GM23338 (cell line): ENCODE measurements at regions not wholly inside any gene's neighbourhood (a gene's known extent, or its start where the extent isn't known, plus 50 kb on each side); places are given as distances from the start of the nearest gene placed in this dataset.
A peak's percentile ranks its signal among the peaks of the same experiment; 100 is the strongest.

ENCODE experiments used
- ATAC-seq: fragments of 200-7000 bp; cut with Tn5 transposase; 3 replicates; pipeline ENCODE4 v1.9.1; 2020
- DNase-seq: peaks from one replicate; pipeline ENCODE4 v3.0.0-alpha.2; 2015; ENCODE audit warnings: low spot score
- H2AFZ ChIP-seq: fragments of 200-600 bp; sonication (generic); 2 replicates; pipeline ENCODE4 v1.8.0; 2016; ENCODE audit warnings: antibody characterized with exemption, mild to moderate bottlenecking, moderate library complexity
- H3F3A ChIP-seq: fragments of 200-600 bp; sonication (generic); replicated peaks from 2 replicates; pipeline ENCODE4 v1.8.0; 2017; ENCODE audit warnings: antibody characterized with exemption, mixed run types, low read depth
- H3K27ac ChIP-seq: fragments of 200-600 bp; sonication (generic); 2 replicates; pipeline ENCODE4 v1.6.1; 2016; ENCODE audit warnings: low read depth
- H3K27me3 ChIP-seq: fragments of 200-600 bp; sonication (generic); 2 replicates; pipeline ENCODE4 v1.8.0; 2016; ENCODE audit warnings: mild to moderate bottlenecking, mixed run types, moderate library complexity; ENCODE audit not compliant: insufficient read depth
- H3K36me3 ChIP-seq: fragments of 200-600 bp; sonication (generic); 2 replicates; pipeline ENCODE4 v1.8.0; 2016; ENCODE audit warnings: mild to moderate bottlenecking; ENCODE audit not compliant: insufficient read depth
- H3K4me1 ChIP-seq: fragments of 200-600 bp; sonication (generic); 2 replicates; pipeline ENCODE4 v1.8.0; 2016; ENCODE audit warnings: mild to moderate bottlenecking, moderate library complexity; ENCODE audit not compliant: insufficient read depth
- H3K4me2 ChIP-seq: fragments of 200-600 bp; sonication (generic); 2 replicates; pipeline ENCODE4 v1.7.1; 2017; ENCODE audit warnings: mixed run types
- H3K4me3 ChIP-seq: fragments of 200-600 bp; sonication (generic); 2 replicates; pipeline ENCODE4 v1.6.1; 2016; ENCODE audit warnings: mixed run types
- H3K79me2 ChIP-seq: fragments of 200-600 bp; sonication (generic); replicated peaks from 2 replicates; pipeline ENCODE4 v1.8.0; 2017; ENCODE audit warnings: mild to moderate bottlenecking; ENCODE audit not compliant: insufficient read depth
- H3K9me2 ChIP-seq: fragments of 200-600 bp; sonication (generic); 2 replicates; pipeline ENCODE4 v1.8.0; 2017; ENCODE audit not compliant: insufficient read depth
- H4K20me1 ChIP-seq: fragments of 200-600 bp; sonication (generic); replicated peaks from 2 replicates; pipeline ENCODE4 v1.8.0; 2017; ENCODE audit warnings: mild to moderate bottlenecking; ENCODE audit not compliant: insufficient read depth
- H3K27ac Mint-ChIP-seq: 2 replicates; pipeline ENCODE4 v1.8.0; 2020; ENCODE audit warnings: inconsistent platforms, mild to moderate bottlenecking, moderate library complexity, mixed read lengths
- H3K27me3 Mint-ChIP-seq: 3 replicates; pipeline ENCODE4 v1.8.0; 2022; ENCODE audit warnings: low read depth, mild to moderate bottlenecking, moderate library complexity, mixed read lengths, inconsistent platforms; ENCODE audit not compliant: insufficient read depth, poor library complexity
- H3K36me3 Mint-ChIP-seq: 3 replicates; pipeline ENCODE4 v1.8.0; 2021; ENCODE audit warnings: low read depth, mild to moderate bottlenecking, inconsistent platforms, moderate library complexity, mixed read lengths
- H3K4me1 Mint-ChIP-seq: 3 replicates; pipeline ENCODE4 v1.8.0; 2020; ENCODE audit warnings: mild to moderate bottlenecking, inconsistent platforms, mixed read lengths
- H3K4me3 Mint-ChIP-seq: 3 replicates; pipeline ENCODE4 v1.8.0; 2021; ENCODE audit warnings: moderate library complexity, mild to moderate bottlenecking, inconsistent platforms, mixed read lengths
- H3K9me3 Mint-ChIP-seq: 3 replicates; pipeline ENCODE4 v1.8.0; 2020; ENCODE audit warnings: moderate library complexity, mild to moderate bottlenecking, inconsistent platforms, mixed read lengths
- CREB1 ChIP-seq: fragments of 250-450 bp; sonication (Bioruptor Pico); IDR thresholded peaks from 2 replicates; pipeline ENCODE4 v1.5.0; 2020; ENCODE audit warnings: low read depth, mild to moderate bottlenecking, moderate library complexity
- EZH2 ChIP-seq: fragments of 200-600 bp; sonication (generic); IDR thresholded peaks from one replicate; pipeline ENCODE4 v1.8.0; 2017; ENCODE audit warnings: antibody characterized with exemption, mild to moderate bottlenecking, low read depth; ENCODE audit not compliant: unreplicated experiment
- EZH2phosphoT487 ChIP-seq: fragments of 200-600 bp; sonication (generic); IDR thresholded peaks from one replicate; pipeline ENCODE4 v1.8.1; 2018; ENCODE audit warnings: antibody characterized with exemption; ENCODE audit not compliant: unreplicated experiment
- JUNB ChIP-seq: IDR thresholded peaks from one replicate; pipeline ENCODE4 v1.6.1; 2016; ENCODE audit warnings: antibody characterized with exemption; ENCODE audit not compliant: unreplicated experiment
- NANOG ChIP-seq: IDR thresholded peaks from 2 replicates; pipeline ENCODE4 v1.6.1; 2016; ENCODE audit warnings: antibody characterized with exemption, borderline replicate concordance
- POLR2AphosphoS5 ChIP-seq: IDR thresholded peaks from 2 replicates; pipeline ENCODE4 v1.6.1; 2016; ENCODE audit warnings: antibody characterized with exemption, low read depth
- STAT1 ChIP-seq: IDR thresholded peaks from one replicate; pipeline ENCODE4 v1.6.1; 2016; ENCODE audit warnings: antibody characterized with exemption; ENCODE audit not compliant: unreplicated experiment
- ZNF114 ChIP-seq: fragments of 250-450 bp; sonication (Bioruptor Pico); IDR thresholded peaks from 2 replicates; pipeline ENCODE4 v1.5.0; 2020; ENCODE audit warnings: mild to moderate bottlenecking, moderate library complexity
- ZNF331 ChIP-seq: fragments of 250-450 bp; sonication (Bioruptor Pico); IDR thresholded peaks from 2 replicates; pipeline ENCODE4 v1.5.0; 2020; ENCODE audit warnings: low read depth, mild to moderate bottlenecking, moderate library complexity
- TF ChIP-seq, protein P1 (sequence below), 2 experiments: fragments of 200-600 bp in 1 of 2; sonication (generic) in 1 of 2; conservative IDR thresholded peaks; 2 replicates each; pipeline versions ENCODE4 v1.5.1 to v1.6.1; 2016 to 2017; ENCODE audit warnings: antibody characterized with exemption in 2 of 2, low read depth in 2 of 2, mild to moderate bottlenecking in 2 of 2, moderate library complexity in 1 of 2
- TF ChIP-seq, protein P2 (sequence below): fragments of 250-450 bp; sonication (Bioruptor Pico); IDR thresholded peaks from 2 replicates; pipeline ENCODE4 v1.5.0; 2020; ENCODE audit warnings: mild to moderate bottlenecking, moderate library complexity
- TF ChIP-seq, protein P3 (sequence below): IDR thresholded peaks from 2 replicates; pipeline ENCODE4 v1.6.1; 2016; ENCODE audit warnings: antibody characterized with exemption
- TF ChIP-seq, protein P4 (sequence below): IDR thresholded peaks from one replicate; pipeline ENCODE4 v1.6.1; 2018; ENCODE audit warnings: antibody characterized with exemption; ENCODE audit not compliant: unreplicated experiment

DNA sequence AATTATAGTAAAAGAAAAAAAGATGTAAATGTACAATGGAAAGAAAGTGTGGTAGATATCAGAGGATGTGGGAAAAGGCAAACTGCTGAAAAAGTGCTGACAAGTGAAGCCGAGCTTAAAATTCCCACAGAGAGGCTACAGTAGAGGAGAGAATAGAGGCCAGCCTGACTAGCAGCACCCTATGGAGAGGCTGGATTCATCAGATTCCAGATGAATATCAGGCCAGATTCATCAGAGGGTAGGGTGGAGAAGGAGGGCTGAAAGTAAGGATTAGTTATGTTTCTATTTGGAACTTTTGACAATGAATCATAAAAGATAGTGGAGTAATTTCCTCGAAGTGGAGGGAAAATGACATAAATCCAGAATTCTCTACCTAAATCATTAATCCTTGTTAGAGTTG is 60.4 kb upstream of the NEK7 start:
- no peak overlapping the region for H3K4me2 ChIP-seq
- H3K27ac Mint-ChIP-seq = no peak overlapping the region
- ATAC-seq (peak; percentile 85), DNase-seq (peak; percentile 41)
- no peaks in the 10 kb centered on the region for H3K27me3 ChIP-seq
- H3K4me1 ChIP-seq = peaks cover 6% of the 10 kb centered on the region; the same call in 1 of the 2 replicates
- no peaks in the 10 kb centered on the region for H3K9me3 Mint-ChIP-seq
- H3K4me1 Mint-ChIP-seq = peaks cover 14% of the 10 kb centered on the region
- no peaks in the 10 kb centered on the region for H3F3A ChIP-seq
- H2AFZ ChIP-seq = peak overlapping the region; percentile 11; the same call in 1 of the 2 replicates
- H3K27ac ChIP-seq = no peak overlapping the region
- no peaks in the 10 kb centered on the region for H3K27me3 Mint-ChIP-seq
- no peaks in the 10 kb centered on the region for H3K36me3 ChIP-seq
- TF ChIP-seq, protein P1, sequence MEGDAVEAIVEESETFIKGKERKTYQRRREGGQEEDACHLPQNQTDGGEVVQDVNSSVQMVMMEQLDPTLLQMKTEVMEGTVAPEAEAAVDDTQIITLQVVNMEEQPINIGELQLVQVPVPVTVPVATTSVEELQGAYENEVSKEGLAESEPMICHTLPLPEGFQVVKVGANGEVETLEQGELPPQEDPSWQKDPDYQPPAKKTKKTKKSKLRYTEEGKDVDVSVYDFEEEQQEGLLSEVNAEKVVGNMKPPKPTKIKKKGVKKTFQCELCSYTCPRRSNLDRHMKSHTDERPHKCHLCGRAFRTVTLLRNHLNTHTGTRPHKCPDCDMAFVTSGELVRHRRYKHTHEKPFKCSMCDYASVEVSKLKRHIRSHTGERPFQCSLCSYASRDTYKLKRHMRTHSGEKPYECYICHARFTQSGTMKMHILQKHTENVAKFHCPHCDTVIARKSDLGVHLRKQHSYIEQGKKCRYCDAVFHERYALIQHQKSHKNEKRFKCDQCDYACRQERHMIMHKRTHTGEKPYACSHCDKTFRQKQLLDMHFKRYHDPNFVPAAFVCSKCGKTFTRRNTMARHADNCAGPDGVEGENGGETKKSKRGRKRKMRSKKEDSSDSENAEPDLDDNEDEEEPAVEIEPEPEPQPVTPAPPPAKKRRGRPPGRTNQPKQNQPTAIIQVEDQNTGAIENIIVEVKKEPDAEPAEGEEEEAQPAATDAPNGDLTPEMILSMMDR (conservative IDR thresholded peaks at IDR 0.05; ENCODE audit: low read depth in 2 of 2) = no peak
- TF ChIP-seq ZNF114 (CRISPR knock-in tag) = no peak
- no peak for TF ChIP-seq JUNB
- TF ChIP-seq EZH2 = no peak
- TF ChIP-seq, protein P2, sequence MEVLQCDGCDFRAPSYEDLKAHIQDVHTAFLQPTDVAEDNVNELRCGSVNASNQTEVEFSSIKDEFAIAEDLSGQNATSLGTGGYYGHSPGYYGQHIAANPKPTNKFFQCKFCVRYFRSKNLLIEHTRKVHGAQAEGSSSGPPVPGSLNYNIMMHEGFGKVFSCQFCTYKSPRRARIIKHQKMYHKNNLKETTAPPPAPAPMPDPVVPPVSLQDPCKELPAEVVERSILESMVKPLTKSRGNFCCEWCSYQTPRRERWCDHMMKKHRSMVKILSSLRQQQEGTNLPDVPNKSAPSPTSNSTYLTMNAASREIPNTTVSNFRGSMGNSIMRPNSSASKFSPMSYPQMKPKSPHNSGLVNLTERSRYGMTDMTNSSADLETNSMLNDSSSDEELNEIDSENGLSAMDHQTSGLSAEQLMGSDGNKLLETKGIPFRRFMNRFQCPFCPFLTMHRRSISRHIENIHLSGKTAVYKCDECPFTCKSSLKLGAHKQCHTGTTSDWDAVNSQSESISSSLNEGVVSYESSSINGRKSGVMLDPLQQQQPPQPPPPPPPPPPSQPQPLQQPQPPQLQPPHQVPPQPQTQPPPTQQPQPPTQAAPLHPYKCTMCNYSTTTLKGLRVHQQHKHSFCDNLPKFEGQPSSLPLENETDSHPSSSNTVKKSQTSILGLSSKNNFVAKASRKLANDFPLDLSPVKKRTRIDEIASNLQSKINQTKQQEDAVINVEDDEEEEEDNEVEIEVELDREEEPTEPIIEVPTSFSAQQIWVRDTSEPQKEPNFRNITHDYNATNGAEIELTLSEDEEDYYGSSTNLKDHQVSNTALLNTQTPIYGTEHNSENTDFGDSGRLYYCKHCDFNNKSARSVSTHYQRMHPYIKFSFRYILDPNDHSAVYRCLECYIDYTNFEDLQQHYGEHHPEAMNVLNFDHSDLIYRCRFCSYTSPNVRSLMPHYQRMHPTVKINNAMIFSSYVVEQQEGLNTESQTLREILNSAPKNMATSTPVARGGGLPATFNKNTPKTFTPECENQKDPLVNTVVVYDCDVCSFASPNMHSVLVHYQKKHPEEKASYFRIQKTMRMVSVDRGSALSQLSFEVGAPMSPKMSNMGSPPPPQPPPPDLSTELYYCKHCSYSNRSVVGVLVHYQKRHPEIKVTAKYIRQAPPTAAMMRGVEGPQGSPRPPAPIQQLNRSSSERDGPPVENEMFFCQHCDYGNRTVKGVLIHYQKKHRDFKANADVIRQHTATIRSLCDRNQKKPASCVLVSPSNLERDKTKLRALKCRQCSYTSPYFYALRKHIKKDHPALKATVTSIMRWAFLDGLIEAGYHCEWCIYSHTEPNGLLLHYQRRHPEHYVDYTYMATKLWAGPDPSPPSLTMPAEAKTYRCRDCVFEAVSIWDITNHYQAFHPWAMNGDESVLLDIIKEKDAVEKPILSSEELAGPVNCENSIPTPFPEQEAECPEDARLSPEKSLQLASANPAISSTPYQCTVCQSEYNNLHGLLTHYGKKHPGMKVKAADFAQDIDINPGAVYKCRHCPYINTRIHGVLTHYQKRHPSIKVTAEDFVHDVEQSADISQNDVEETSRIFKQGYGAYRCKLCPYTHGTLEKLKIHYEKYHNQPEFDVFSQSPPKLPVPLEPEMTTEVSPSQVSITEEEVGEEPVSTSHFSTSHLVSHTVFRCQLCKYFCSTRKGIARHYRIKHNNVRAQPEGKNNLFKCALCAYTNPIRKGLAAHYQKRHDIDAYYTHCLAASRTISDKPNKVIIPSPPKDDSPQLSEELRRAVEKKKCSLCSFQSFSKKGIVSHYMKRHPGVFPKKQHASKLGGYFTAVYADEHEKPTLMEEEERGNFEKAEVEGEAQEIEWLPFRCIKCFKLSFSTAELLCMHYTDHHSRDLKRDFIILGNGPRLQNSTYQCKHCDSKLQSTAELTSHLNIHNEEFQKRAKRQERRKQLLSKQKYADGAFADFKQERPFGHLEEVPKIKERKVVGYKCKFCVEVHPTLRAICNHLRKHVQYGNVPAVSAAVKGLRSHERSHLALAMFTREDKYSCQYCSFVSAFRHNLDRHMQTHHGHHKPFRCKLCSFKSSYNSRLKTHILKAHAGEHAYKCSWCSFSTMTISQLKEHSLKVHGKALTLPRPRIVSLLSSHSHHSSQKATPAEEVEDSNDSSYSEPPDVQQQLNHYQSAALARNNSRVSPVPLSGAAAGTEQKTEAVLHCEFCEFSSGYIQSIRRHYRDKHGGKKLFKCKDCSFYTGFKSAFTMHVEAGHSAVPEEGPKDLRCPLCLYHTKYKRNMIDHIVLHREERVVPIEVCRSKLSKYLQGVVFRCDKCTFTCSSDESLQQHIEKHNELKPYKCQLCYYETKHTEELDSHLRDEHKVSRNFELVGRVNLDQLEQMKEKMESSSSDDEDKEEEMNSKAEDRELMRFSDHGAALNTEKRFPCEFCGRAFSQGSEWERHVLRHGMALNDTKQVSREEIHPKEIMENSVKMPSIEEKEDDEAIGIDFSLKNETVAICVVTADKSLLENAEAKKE = no peak
- no peak for TF ChIP-seq EZH2phosphoT487
- no peak for TF ChIP-seq NANOG
- TF ChIP-seq POLR2AphosphoS5 = no peak
- no peak for TF ChIP-seq ZNF331 (CRISPR knock-in tag)
- no peak for TF ChIP-seq CREB1
- TF ChIP-seq, protein P3, sequence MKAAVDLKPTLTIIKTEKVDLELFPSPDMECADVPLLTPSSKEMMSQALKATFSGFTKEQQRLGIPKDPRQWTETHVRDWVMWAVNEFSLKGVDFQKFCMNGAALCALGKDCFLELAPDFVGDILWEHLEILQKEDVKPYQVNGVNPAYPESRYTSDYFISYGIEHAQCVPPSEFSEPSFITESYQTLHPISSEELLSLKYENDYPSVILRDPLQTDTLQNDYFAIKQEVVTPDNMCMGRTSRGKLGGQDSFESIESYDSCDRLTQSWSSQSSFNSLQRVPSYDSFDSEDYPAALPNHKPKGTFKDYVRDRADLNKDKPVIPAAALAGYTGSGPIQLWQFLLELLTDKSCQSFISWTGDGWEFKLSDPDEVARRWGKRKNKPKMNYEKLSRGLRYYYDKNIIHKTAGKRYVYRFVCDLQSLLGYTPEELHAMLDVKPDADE = no peak
- no peak for TF ChIP-seq STAT1
- TF ChIP-seq, protein P4, sequence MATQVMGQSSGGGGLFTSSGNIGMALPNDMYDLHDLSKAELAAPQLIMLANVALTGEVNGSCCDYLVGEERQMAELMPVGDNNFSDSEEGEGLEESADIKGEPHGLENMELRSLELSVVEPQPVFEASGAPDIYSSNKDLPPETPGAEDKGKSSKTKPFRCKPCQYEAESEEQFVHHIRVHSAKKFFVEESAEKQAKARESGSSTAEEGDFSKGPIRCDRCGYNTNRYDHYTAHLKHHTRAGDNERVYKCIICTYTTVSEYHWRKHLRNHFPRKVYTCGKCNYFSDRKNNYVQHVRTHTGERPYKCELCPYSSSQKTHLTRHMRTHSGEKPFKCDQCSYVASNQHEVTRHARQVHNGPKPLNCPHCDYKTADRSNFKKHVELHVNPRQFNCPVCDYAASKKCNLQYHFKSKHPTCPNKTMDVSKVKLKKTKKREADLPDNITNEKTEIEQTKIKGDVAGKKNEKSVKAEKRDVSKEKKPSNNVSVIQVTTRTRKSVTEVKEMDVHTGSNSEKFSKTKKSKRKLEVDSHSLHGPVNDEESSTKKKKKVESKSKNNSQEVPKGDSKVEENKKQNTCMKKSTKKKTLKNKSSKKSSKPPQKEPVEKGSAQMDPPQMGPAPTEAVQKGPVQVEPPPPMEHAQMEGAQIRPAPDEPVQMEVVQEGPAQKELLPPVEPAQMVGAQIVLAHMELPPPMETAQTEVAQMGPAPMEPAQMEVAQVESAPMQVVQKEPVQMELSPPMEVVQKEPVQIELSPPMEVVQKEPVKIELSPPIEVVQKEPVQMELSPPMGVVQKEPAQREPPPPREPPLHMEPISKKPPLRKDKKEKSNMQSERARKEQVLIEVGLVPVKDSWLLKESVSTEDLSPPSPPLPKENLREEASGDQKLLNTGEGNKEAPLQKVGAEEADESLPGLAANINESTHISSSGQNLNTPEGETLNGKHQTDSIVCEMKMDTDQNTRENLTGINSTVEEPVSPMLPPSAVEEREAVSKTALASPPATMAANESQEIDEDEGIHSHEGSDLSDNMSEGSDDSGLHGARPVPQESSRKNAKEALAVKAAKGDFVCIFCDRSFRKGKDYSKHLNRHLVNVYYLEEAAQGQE = no peak
- no peaks in the 10 kb centered on the region for H3K36me3 Mint-ChIP-seq
- H3K79me2 ChIP-seq = no peaks in the 10 kb centered on the region
- no peak overlapping the region for H3K4me3 Mint-ChIP-seq
- no peaks in the 10 kb centered on the region for H4K20me1 ChIP-seq
- H3K4me3 ChIP-seq = no peak overlapping the region
- no peaks in the 10 kb centered on the region for H3K9me2 ChIP-seq
